ENCODE measurements at regions not wholly inside any gene's neighbourhood (a gene's known extent, or its start where the extent isn't known, plus 50 kb on each side); places are given as distances from the start of the nearest gene placed in this dataset.

GRCh38 chr11:92696076-92696475, 273.4 kb upstream of the MTNR1B start:
- Histone ChIP-seq H2AFZ (ENCODE audit: low read length) (no peak overlapping the region), H3K79me2 (ENCODE audit: low read length) (no peaks in the 10 kb centered on the region)

GRCh38 chr11:92697461-92698312, 271.8 kb upstream of the MTNR1B start:
- ATAC-seq (no peak), DNase-seq (peak; percentile 8)
- H4K20me1 ChIP-seq (ENCODE audit: low read length): no peaks in the 10 kb centered on the region
- H3K27me3 ChIP-seq (ENCODE audit: low read length): no peaks in the 10 kb centered on the region
- no peak overlapping the region for H3K9ac ChIP-seq (ENCODE audit: low read length)
- H3K4me1 ChIP-seq (ENCODE audit: insufficient read depth, low read length): no peaks in the 10 kb centered on the region
- H3K79me2 ChIP-seq (ENCODE audit: low read length): no peaks in the 10 kb centered on the region
- H3K27ac ChIP-seq (ENCODE audit: low read length): no peak overlapping the region
- no peak for TF ChIP-seq EZH2phosphoT487 (IDR thresholded peaks at IDR 0.05; ENCODE audit: borderline replicate concordance, low read length)
- TF ChIP-seq EZH2 (IDR thresholded peaks at IDR 0.05; ENCODE audit: low read length, unreplicated experiment): no peak
- no peak for TF ChIP-seq CTCF (conservative IDR thresholded peaks at IDR 0.05; ENCODE audit: low read depth, low read length)
- no peaks in the 10 kb centered on the region for H3F3A ChIP-seq (ENCODE audit: low read length, unreplicated experiment)
- H3K36me3 ChIP-seq (ENCODE audit: low read depth, low read length): no peaks in the 10 kb centered on the region
- H3K9me3 ChIP-seq (ENCODE audit: low read length): peaks cover 6% of the 10 kb centered on the region; the same call in 1 of the 2 replicates
- H2AFZ ChIP-seq (ENCODE audit: low read length): peak overlapping the region; percentile 19
- intact Hi-C loops (cut with micrococcal nuclease): no loop called here
- H3K9me2 ChIP-seq (replicated peaks; ENCODE audit: low read length): no peaks in the 10 kb centered on the region
- BruUV-seq (replicated peaks): no TSS peak
- H3K4me3 ChIP-seq (ENCODE audit: low read length): no peak overlapping the region
- CTCF ChIA-PET: no interaction called here
- H3K4me2 ChIP-seq (ENCODE audit: low read length): peak overlapping the region; percentile 45; the same call in 1 of the 2 replicates
- POLR2A ChIA-PET (ENCODE audit: unreplicated experiment): no interaction called here

More at GRCh38 chr11:92696076-92696475, 273.4 kb upstream of the MTNR1B start:
- CTCF ChIA-PET: no interaction called here
- H3K4me3 ChIP-seq (ENCODE audit: low read length): no peak overlapping the region
- no peak overlapping the region for H3K9ac ChIP-seq (ENCODE audit: low read length)
- H4K20me1 ChIP-seq (ENCODE audit: low read length): no peaks in the 10 kb centered on the region
- TF ChIP-seq EZH2 (IDR thresholded peaks at IDR 0.05; ENCODE audit: low read length, unreplicated experiment) (no peak), CTCF (conservative IDR thresholded peaks at IDR 0.05; ENCODE audit: low read depth, low read length) (no peak), EZH2phosphoT487 (IDR thresholded peaks at IDR 0.05; ENCODE audit: borderline replicate concordance, low read length) (no peak)
- H3K27ac ChIP-seq (ENCODE audit: low read length): no peak overlapping the region
- DNase-seq: peak; percentile 10
- H3K27me3 ChIP-seq (ENCODE audit: low read length): no peaks in the 10 kb centered on the region
- H3K9me2 ChIP-seq (replicated peaks; ENCODE audit: low read length): no peaks in the 10 kb centered on the region
- no peaks in the 10 kb centered on the region for H3K36me3 ChIP-seq (ENCODE audit: low read depth, low read length)
- peaks cover 7% of the 10 kb centered on the region; the same call in 1 of the 2 replicates for H3K9me3 ChIP-seq (ENCODE audit: low read length)
- H3K4me2 ChIP-seq (ENCODE audit: low read length): no peak overlapping the region
- H3K4me1 ChIP-seq (ENCODE audit: insufficient read depth, low read length): no peaks in the 10 kb centered on the region
- no peak for ATAC-seq
- no TSS peak for BruUV-seq (replicated peaks)
- intact Hi-C loops (cut with micrococcal nuclease): no loop called here
- no peaks in the 10 kb centered on the region for H3F3A ChIP-seq (ENCODE audit: low read length, unreplicated experiment)
- POLR2A ChIA-PET (ENCODE audit: unreplicated experiment): no interaction called here

- Histone ChIP-seq H3K36me3 (ENCODE audit: low read depth, low read length) (no peaks in the 10 kb centered on the region), H3K4me3 (ENCODE audit: low read length) (no peak overlapping the region), H2AFZ (ENCODE audit: low read length) (no peak overlapping the region), H3K9ac (ENCODE audit: low read length) (no peak overlapping the region), H3K9me3 (ENCODE audit: low read length) (no peaks in the 10 kb centered on the region), H3K79me2 (ENCODE audit: low read length) (no peaks in the 10 kb centered on the region), H3F3A (ENCODE audit: low read length, unreplicated experiment) (no peaks in the 10 kb centered on the region), H3K27me3 (ENCODE audit: low read length) (no peaks in the 10 kb centered on the region), H3K4me2 (ENCODE audit: low read length) (no peak overlapping the region), H3K9me2 (replicated peaks; ENCODE audit: low read length) (no peaks in the 10 kb centered on the region), H3K27ac (ENCODE audit: low read length) (no peak overlapping the region), H4K20me1 (ENCODE audit: low read length) (no peaks in the 10 kb centered on the region), H3K4me1 (ENCODE audit: insufficient read depth, low read length) (no peaks in the 10 kb centered on the region)
- ChIA-PET CTCF (no interaction called here), POLR2A (ENCODE audit: unreplicated experiment) (no interaction called here)
- no peak for DNase-seq
- TF ChIP-seq CTCF (conservative IDR thresholded peaks at IDR 0.05; ENCODE audit: low read depth, low read length) (no peak), EZH2phosphoT487 (IDR thresholded peaks at IDR 0.05; ENCODE audit: borderline replicate concordance, low read length) (no peak)
- intact Hi-C loops (cut with micrococcal nuclease): no loop called here
- BruUV-seq (replicated peaks): no TSS peak
- no peak for ATAC-seq
Measured at GRCh38 chr11:92698742-92699141, 270.7 kb upstream of the MTNR1B start.
